GM18907 (cell line): ENCODE measurements at regions not wholly inside any gene's neighbourhood (a gene's known extent, or its start where the extent isn't known, plus 50 kb on each side); places are given as distances from the start of the nearest gene placed in this dataset.

ENCODE experiments used
- ATAC-seq: cut with Tn5 transposase; IDR thresholded peaks from one replicate; pipeline ENCODE4 v1.9.1; 2021; ENCODE audit warnings: mild to moderate bottlenecking, moderate library complexity; ENCODE audit not compliant: unreplicated experiment

DNA sequence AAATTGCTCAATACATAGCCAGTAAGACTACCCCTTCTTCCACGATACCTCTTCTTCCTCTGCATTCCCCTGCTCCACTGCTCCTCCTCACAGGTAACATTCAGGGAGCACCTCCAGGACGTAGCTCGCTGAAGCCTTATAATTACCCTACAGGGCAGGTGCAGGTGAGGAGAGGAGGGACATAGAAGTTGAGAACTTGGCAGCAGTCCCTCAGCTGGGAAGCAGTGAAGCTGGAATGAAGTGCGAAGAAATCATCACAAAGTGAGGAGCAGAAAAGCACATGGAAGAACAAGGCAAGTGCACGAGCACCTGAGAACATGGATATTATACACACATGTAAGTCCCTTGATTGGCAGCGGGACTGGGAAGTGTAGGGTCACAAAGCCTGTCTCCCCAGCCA is 118.2 kb downstream of the HSD17B3 start:
- ATAC-seq: no peak

DNA sequence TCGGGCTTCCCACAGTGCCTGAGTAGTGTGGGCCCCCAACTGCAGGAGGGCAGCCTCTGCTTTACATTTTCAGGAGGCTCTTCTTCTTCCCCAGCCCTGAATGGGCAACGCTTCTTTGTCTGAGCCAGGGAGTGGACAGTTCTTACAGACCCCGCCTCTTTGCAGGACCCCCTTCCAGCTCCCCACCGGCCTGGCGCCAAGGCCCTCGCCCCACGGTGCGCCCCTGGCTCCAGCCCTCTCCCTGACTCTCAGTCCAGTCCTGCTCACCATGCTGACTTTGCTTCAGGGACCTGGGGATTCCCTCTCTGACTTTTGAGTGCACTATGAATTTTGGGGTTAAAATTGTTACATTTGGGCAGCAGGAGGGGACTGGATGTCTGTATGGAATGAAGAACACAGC is 123.8 kb downstream of the HSD17B3 start:
- ATAC-seq: no peak

DNA sequence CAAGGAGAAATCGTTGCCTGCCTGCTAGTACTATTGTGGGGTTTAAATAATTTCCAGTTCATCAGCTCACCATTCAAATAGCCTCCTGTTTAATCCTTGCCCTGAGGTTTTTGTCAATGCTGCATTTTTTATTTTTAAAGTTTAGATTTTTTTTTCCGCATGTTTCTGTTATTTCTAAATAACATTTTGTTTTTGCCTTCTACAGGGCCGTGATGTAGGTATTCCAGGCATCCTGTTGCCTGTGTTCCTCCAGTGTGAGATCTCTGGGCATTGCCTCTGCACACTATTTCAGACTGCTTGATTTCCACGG is 124.3 kb downstream of the HSD17B3 start:
- ATAC-seq: no peak

DNA sequence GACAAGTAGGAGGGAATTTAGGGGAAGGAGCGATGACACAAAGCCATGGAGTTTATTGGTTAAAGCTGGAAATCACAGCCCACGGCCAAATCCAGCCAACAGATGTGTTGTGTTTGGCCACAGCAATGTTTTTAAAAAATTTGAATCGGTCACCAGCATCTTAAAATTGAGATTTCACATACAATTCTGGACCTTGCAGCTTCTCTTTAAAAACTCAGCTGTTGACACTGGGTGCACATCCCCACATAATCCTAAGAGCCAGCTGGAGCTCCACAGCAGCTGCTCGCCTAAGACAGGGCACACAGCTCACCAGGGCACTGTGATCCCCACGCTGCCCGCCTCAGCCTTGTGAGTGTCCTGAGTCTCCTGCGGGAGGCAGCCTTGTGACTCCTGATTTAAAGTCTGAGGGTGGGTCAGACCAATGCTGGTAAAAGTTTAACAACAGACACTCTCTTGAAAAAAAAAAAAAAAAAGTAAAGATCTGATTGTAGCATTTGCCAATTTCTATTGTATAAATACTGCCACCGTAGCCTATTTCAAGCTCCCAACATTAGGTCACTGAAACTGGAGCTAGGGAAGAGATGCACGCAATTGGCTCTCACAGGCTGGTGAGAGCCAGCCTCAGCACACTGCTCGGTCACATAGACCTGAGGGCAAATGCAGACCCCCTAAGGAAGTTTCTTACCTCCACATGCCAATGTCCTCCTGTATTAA is 124.8 kb downstream of the HSD17B3 start:
- ATAC-seq: no peak

DNA sequence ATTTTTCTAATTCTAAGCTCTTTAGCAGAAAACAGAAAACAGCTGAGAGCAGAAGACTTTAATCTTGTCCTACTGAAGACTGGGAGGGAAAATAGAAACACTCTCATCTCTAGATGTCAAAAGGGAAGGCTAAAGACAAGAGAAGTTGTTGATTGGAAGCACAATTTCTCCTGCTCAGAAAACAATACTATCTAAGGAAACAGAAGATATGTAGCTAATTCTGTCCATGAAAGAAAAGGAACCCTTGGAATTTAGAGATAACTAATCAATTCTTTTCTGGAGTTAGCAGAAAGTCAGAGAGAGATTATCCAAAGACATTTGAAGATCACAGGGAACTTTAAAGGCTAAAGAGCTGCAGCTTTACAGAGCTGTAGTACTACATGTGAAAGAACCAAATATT is 126.2 kb downstream of the HSD17B3 start:
- ATAC-seq: no peak

DNA sequence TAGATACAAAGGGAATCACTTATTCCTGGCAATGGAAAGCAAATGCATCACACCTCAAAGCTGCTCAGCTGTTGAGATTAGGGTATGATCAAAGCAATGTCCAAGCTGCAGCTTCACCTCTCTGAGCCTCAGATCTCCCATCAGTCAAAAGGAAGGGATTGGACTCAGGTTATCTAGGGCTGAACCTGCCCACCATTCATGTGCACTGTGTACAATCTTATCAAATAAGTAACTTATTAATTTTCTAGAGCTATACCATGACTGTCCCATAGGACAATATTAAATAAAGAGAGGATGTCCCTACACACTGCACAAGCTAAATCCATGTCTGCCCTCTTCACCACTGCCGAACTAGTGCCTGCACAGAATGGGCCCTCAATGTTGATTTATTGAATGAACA is 127.0 kb downstream of the HSD17B3 start:
- no peak for ATAC-seq

DNA sequence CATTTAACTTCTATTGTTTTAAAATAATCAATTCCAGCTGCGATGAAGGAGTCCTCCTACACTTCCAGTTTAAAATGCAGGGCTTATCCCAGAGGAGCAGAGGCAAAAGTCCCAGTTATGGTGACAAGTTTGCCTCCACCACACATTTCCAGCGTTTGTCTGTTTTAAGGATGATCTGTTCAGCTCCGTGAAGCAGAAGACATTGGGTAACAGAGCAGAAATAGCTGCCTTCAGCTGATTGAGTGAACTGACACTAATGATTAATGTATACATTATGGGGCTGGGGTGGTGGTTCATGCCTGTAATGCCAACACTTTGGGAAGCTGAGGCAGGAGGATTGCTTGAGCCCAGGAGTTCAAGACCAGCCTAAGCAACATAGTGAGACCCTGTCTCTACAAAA is 127.6 kb downstream of the HSD17B3 start:
- ATAC-seq: no peak

DNA sequence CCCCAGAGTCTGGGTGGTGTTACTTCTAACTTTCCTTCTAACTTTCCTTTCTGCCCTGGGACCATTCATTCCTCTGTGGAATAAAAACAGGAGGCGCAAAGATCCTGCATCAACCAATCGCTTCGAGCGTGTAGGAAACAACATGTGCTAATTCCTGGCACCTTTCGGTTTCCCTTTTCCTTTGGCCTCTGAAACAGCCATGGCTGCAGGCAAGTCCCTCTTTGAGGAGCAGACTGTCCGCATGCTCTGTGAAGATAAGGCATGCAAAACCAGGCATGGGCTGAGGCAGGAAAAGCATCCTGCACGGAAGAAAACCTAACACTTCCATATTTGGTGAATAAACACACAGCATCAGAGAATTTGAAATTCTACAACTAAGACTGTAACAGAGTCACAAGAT is 128.3 kb downstream of the HSD17B3 start:
- no peak for ATAC-seq

DNA sequence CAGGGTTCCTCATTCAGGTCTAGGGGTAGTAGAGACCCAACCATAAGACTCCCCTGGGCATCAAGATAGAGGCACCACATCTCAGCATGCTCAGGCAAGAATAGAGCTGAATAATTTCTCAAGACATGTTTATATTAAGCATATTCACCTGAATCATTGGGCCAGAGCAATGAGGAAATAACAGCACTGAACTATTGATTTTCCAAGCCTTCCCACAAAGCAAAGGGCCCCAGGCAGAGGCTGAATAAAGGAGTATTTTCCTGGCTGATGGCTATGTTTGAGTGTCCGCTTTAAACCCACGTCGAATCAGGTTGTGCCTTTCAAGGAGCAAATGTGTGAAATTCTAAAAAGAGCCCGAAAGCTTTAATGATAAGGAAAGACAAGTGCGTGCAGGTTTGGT is 129.2 kb downstream of the HSD17B3 start:
- no peak for ATAC-seq

DNA sequence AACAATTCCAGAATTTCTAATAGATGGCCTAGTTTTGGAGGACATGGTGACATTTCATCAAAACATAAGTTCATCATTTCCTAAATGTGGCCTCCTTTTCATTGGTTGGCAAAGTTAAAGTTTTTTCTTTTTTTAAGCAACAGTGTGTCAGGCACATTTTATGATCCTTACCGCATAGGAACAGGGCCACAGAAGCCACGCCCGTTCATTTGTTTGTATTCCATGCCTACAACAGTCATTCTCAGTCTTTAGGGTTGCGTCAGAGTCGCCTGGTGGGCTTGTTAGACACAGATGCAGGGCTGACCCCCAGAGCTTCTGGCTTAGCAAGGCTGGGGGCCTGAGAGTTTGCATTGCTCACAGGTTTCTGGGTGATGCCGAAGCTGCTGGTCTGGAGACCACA is 130.2 kb downstream of the HSD17B3 start:
- no peak for ATAC-seq

DNA sequence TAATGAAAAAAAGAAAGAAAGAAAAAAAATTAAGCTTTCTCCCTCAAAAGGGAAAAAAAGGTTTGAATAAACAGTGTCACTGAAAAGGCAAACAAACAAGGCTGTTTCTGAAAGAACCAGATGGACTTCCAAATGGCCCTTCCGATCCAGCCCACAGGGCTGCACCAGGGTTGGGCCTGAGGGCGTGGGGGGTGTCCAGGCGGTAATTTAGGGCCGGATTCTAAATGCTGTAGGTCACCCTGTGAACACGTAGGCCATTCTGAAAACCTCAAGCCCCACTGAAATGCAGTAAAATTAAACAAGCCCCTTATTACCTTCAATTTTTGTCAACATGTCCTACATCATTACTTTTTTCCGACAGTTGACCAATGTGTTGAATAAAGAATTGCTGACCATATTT is 132.1 kb downstream of the HSD17B3 start:
- ATAC-seq: no peak

DNA sequence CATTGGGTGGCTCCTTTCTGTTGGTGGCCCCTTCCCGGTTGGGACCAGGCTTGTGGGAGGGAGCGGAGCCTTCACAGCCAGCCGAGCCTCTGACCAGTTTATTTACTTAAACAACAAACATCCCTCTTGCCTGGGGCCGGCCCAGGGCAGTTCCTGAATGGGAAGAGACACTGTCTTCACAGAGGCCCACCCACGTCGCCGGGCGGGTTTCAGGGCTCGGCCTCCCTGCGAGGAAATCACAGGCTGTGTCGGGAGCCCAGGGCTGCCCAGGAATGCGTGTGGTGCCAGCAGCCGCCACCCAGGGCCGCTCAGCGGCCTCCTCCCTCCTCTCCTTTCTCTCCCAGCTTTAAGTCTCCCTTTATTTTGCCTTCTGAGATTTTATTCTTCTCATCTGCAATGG is 132.5 kb downstream of the HSD17B3 start:
- ATAC-seq: no peak

DNA sequence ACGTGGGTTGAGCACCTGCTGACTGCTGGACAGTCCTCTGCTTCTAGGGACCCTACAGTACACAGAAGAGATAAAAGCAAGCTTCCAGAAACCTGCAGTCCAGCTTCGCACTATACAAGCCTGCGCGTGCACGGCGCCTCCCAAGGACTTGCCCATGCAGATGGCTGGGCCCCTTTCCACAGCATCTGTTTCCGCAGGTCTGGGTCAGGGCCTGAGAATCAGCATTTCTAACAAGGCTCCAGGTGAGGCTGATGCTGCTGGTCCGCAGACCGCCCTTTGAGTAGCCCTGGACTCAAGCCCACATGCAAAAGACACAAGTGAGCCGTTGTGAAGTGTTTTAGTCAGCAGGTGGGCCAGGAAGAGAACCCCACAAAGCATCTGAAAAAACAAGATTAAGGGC is 133.1 kb downstream of the HSD17B3 start:
- ATAC-seq: no peak

DNA sequence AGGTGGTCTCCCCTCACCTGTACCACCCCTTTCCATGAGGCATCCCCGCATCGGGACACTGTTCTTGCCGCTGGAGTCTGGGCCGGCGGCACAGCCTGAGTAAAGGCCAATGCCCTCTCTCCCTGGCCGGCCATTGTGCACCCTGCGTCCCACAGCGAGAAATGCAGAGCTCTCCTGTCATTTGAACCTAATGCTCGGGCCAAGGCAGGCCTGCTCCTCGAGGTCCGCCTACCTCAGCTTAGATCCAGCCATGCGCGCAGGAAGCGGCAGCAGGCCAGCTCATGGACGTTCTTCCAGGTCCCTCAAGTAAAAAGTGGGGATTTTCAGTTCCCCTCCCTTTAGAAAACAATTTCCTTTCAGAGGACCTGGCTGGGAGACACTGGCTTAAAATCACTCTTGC is 135.0 kb downstream of the HSD17B3 start:
- no peak for ATAC-seq

DNA sequence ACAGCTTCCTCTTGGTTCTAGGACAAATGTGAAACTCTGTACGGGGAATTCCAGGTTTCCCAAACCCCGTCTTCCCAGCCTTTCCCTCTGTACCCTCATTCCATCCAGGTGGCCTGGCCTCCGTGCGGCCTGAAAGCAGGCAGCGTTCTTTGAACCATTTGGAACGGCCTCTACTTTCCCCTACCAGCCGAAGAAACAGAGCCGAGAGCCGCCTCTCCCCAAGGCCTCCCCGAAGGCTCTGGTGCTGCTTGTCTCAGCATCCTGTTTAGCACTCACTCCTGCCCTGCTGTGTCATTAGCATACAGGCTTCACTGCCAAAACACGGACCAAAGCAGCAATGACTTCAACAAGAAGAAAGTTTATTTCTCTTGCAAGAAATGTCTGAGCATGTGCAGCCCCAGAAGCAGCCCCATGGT is 137.7 kb downstream of the HSD17B3 start:
- ATAC-seq: no peak

DNA sequence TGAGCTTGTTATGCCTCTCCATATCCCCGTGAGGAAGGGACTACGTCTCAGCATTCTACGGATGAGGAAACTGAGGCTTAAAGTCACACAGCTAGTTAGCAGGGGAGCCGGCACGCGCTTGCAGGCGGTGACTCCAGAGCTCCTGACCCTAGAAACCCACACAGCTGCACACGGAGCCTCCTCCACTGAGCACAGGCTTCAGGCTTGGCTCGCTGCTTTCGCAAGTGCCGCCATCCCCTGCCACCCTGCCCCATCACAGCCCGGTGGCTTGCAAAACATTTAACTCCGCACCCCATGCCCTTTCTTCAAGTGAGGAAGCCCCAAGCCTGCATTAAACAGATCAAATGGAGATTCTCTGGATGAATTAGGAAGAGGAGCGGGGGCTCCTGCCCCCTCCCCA is 138.3 kb downstream of the HSD17B3 start:
- no peak for ATAC-seq

DNA sequence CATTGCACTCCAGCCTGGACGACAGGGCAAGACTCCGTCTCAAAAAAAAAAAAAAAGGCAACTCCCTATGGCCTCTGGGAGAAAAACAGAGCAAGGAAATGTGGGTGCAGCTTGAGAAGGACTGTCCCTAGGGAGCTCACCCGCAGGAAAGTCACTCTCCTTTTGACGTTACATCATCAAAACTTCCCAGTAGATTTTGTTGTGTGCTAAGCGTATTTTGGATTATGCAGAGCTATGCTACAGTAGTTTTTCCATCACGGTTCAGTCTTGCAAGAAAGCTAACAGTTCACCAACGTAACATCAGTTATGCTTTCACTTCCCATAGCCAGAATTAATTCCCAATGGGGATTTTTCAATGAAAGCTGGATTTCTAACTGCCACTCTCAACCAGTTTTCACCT is 138.8 kb downstream of the HSD17B3 start:
- no peak for ATAC-seq

DNA sequence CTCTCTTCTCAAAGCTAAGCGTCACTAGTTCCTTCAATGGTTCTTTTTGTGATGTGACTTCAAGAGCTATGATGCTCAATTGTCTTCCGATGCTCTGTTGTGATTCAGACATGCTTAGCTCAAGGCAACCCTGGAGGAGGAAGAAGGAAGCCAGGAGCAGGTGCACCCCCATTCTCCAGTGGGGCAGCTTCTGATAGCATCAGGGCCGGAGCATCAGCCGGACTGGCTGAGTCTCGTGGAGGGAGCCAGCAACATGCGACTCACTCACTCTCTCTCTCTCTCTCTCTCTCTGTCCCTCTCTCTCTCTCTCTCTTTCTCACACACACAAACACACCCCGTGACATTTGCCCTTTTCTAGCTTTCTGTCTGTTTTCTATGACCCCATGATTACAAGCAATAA is 140.2 kb downstream of the HSD17B3 start:
- no peak for ATAC-seq

DNA sequence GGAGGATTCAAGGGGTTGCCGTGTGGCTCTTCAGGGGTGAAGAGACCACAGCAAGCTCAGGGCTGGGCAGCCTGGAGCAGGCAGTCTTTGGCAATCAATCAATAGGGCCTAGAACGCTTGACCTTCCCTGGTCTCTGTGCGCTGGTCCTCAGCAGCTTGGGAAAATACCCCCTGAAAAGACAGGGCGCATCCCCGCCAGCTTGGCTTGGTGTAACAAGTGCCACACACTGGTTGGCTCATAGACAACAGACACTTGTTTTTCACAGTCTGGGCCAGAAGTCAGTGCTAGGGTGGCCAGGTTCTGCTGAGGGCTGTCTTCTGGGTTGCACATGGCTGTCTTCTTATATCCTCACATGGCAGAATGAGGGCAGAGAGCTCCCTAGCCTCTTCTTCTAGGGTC is 141.1 kb downstream of the HSD17B3 start:
- ATAC-seq: no peak

DNA sequence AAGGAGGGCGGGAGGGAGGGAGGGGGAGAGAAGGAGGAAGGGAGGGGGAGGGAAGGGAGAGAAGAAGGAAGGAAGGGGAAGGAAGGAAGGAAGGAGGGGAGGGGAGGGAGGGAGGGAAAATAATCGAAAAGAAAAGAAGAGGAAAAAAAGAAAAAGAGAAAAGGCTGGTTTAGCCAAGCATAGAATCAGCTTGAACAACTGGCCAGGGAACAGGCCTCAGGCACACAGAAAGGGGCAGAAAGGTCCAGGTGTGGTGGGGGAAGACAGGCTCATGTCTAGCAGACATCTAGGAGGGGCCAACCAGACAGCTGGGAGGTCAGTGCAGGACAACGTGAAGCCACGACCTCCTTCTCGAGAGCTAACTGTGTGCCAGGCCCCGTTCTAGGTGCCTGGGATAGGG is 141.8 kb downstream of the HSD17B3 start:
- ATAC-seq: no peak

DNA sequence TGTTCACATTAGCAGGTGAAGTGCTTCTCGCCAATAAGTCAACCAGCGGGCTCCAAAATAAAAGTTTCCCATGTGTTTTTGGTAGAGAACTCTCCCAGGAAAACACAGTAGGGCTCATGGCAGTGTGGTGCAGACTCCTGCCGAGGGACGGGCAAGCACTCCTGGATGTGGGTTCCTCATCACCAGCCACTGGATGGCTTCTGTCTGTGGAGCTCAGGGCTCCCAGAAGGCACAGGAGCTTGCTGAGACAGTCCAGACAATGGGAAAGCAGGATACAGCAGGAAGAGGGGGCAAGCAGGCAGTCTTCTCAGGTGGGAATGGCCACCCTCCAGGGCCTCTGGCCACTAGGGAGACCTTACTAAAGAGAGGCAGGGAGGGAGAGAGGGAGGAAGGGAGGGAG is 142.4 kb downstream of the HSD17B3 start:
- no peak for ATAC-seq

DNA sequence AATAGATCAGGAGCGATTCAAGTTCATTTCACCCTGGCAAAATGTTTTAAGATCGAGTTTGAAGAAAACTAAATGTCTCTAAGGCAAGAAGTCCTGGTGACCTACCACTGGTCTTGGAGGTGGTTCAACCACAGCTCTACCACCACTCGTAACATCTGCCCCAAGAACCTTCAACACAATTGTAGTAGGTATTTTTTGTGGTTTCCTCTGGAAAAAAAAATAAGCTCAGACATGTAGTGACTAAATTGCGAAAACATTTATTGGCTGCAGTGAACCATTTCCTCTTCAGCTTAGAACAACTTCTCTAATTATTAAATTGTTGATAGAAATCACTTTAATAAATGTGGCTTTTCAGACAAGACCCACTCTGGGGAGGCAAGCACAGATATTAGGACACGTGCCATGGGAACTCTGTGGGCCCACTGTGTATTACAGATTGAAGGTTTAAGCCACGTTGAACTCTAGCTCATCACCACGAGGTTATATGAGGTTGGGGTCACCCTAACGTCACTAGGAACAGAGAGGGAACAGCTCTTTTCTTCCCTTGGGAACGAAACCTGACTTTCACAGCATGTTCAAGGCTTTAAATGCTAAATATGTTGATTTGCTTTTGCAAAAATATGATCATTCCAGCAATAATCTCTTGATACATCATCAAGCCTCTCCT is 142.9 kb downstream of the HSD17B3 start:
- ATAC-seq: no peak

DNA sequence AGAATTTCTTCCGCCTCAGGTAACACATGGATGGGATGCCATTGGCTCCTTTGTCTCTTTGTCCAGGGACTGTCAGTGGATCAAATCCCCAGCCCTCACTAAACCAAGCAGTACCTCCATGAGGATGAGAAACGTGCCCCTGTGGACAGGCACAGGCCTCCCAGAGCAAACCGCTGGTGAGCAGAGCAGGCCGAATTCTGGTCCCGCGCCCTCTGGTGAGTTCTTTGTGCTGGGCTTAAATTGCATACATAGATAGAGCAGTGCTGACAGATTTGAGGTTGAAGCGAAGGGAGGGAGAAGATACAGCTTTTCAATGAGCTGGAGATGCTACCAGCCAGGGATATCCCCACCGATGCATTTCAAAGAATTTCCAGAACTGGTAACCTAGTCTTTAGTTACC is 143.8 kb downstream of the HSD17B3 start:
- no peak for ATAC-seq
